Activated CD4-positive, alpha-beta T cell treated with anti-CD3 and anti-CD28 coated beads for 48 hours (primary cell): ENCODE measurements at regions not wholly inside any gene's neighbourhood (a gene's known extent, or its start where the extent isn't known, plus 50 kb on each side); places are given as distances from the start of the nearest gene placed in this dataset.
"Not testable (repeated sequence)": the region's sequence is repeated elsewhere in the genome, so short reads cannot be mapped to it uniquely, and the experiment has no call there.

ENCODE experiments used
- DNase-seq: peaks from one replicate; pipeline ENCODE4 v3.0.0-alpha.2; 2020

DNA sequence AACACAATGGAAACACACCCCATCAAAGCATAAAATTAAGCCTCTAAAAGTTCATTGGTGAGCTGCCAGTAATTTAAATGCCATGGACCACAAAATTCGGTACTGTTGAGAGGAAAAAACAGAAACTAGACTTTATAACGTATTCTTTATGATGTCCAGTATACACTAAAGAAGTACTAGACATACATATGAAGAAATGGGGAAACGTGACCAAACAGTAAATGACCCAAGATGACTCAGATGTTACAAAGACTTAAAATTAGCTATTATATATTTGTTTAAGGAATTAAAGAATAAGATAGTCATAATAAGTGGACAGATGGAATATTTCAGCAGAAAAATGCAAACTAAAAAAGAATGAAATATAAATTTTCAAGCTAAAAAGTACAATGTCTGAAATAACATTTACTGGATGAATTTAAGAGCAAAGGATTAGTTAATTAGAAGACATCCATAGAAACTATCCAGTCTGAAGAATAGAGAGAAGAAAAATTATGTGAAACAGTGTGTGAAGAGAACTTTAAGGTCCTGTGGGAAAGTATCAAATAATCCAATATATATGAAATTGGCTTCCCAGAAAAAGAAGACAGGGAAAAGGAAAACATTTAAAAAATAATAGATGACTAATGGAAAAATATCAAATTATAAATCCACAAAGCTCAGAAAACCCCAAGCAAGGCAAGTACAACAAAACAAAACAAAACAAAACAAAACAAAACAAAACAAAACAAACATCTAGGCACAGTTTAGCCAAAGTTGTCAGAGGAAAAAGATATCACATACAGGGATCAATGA, 69.4 kb downstream of the SAMD9 start:
- no peak for DNase-seq

DNA sequence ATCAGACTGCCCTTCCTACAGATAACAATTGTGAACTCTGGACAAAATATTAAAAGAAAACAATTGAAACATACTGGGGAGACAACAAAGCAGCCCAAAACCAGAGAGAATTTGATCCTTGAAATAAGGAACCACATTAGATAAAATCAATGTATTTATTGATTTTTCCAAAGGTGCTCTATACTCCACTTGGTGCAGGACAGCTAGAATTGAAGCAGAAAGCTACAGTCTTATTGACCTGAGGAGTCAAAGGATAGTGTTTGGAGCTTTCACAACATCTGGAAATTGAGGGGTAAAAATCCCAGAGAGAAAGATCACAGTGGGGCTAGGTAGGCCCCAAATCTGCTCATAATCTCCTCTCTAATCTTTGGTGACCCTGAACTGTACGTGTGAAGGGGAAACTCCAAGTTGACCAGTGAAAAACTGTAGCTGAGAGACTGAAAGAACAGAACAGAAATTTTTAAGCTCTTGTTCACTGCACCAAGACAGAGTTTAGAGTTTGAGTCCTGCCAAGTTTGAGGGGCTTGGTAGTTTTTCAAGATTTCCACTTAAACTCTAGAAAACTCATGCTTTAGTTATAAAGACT, 70.2 kb downstream of the SAMD9 start:
- DNase-seq: no peak

DNA sequence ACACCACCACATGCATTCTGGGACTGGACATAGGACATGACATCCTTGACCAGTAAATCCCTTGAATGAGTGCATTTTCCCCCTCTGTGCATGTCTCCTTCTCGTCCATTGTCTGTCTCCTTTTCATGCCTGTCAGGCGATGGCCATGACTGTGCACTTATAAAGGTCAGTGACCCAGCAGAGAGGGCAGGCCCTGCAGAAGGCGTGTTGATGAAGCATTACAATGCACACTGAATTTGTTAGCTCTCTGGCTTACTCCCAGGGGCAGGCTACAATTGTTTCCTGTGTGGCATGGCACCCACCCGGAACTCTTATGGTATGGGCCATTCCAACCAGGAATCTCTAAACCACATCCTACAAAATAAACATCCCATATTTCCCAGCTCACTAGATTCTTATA, 71.1 kb downstream of the SAMD9 start:
- DNase-seq: no peak

DNA sequence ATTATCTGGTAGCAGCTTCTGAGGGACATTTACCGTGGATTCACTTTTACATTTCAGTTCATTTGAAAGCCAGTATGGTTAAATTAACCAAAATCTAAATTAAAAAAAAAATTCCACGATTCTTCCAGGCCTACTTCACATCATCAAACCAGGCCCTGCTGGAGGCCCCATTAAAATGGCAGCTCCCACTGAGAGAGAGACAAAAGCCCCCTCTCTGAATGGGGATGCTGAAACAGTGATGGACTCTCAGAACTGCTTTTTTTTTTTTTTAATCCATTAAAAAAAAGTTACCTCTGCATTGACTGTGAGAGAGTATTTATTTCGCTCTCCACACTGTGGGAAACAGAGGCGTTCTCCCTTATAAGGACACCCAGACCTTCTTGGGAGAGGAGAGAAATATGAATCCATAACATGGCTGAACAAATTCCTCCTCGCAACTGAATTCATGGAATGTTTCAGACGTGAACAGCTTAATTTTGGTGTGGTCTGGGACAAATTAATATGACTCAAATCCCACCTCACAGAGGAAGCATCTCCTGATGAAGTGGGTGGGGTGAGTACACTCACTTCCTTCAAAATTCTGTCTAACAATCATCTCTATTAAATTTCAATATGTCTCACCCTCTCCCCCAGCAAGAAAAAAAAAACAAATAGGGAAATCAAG, 73.5 kb downstream of the SAMD9 start:
- no peak for DNase-seq

DNA sequence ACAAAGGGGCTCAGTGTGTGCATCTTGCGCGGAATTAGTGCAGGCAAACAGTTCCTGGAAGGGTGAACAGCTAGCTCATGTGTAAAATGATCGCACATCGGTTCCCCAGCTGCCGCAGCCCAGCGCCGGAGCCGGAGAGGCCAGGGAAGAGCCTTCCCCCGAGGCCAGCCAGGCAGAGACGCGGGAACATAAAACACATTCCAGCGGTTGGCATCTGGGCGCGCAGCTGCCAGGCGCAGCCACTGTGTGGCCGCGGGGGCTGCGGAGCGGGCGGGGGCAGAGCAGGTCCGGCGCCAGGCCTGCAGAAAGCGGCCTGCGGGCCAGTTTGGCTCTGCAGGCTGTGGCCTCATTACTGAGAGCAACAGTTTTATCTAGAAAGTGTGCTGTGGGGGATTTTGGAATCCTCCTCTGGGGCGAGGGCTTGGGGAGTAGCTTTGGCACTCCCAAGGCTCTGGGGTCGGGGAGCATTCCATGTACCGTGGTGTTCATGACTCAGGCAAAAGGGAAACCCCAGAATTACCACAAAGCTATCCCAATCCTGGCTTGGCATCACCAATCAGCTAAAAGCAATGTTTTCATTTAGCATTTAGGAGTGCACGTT, 74.3 kb downstream of the SAMD9 start:
- DNase-seq: no peak

DNA sequence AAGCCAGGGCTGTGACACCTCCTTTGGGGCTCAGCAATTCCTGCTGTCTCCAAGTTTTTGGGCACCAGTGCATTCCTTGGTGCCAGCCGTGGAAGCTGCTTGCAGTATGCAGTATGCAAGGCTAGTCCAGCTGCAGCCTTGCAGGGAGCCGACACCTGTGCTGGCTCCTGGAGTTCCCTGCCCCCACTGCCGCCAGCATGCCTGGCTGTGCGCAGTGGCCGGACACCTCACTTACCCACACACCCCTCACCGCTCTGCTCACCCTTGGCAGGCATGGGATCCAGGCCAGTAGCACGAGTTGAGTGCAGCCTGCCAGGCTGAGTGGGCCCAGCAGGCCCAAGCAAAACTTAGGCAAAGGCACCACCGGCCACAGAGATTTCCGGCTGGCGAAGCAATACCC, 77.4 kb downstream of the SAMD9 start:
- no peak for DNase-seq

DNA sequence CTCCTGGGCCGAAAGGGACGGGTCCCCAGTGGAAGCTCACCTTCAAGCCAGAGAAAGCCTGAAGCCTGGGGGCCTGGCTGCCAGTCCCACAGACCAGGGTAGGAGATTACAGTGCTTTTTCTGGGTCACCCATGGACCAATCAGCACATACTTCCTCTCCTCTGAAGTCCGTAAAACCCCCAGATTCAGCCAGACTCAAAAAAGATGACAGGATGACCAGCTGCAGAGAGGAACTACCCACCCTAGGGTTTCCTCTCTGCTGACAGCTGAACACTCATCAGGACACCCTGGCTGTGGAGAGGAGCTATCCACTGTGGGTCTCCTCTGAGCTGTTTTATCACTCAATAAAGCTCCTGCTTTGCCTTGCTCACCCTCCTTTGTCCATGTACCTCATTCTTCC, 78.0 kb downstream of the SAMD9 start:
- no peak for DNase-seq

DNA sequence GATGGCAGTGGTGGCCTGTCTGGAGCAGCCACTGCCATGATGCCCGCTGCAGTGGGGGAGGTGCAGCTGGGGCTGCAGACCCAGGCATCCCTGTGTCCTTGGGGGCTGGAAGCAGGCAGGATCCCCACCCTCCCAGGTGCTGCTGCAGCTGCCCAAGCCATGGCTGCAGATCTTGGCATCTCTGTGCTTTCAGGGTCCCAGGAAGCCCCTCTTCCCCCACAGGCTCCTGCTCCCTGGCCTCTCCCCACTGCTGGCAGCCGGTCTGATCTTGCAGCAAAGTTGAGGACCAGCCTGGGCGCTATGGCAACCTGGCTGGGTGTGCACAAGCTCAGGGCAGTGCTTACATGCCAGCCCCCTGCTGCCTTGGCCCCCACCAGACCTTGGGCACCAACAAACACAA, 78.5 kb downstream of the SAMD9 start:
- no peak for DNase-seq

DNA sequence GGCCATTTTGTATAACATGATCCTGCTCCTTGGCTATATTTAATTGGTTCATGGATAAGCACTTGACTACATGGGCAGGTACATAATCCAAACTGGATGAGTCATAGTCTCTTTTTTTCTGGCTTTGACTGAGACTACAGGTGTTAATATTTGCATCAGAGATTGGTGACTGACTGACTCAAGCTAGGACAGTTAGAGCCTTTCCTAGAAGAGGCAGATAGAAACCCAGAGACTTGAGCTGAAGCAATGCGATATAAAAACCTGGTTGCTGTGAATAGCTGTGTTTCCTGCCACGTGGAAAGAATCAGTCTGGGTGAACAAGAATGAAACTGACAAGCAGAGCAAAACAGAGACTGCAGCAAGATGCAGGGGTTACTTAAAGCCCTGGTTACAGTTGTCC, 81.0 kb downstream of the SAMD9 start:
- peak; percentile 57 for DNase-seq

DNA sequence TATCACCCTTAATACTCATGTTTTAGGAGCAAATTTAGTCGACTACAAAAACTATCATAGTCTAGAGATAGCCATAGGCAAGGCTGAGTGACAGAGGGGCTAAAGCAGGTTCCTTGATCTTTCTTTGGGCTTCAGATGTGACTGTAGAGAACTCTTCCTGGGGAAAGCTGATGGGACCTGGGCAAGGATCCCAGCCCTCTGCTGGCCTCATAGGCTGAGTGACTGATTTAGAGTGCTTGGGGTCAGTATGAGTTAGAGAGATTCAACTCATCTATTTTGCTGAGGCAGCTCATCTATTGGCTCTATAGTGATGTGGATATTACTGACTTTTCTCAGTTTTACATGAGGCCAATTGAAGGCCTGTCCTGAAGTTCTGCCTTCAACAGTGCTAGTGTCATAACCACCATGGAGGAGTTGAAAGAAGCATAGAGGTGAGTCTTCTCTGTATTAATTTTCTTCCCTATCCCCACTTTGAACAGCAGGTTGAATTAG, 81.6 kb downstream of the SAMD9 start:
- DNase-seq: no peak

DNA sequence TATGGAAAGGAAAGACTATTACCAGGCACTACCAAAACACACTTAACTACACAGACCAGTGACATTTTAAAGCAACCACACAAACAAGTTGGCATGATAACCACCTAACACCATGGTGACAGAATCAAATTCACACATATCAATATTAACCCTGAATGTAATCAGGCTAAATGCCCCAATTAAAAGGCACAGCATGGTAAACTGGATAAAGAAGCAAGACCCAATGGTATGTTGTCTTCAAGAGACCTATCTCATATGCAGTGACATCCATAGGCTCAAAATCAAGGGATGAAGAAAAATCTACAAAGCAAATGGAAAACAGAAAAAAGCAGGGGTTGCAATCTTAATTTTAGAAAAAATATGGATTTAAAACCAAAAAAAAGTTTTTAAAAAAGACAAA, 86.0 kb downstream of the SAMD9 start:
- no peak for DNase-seq

DNA sequence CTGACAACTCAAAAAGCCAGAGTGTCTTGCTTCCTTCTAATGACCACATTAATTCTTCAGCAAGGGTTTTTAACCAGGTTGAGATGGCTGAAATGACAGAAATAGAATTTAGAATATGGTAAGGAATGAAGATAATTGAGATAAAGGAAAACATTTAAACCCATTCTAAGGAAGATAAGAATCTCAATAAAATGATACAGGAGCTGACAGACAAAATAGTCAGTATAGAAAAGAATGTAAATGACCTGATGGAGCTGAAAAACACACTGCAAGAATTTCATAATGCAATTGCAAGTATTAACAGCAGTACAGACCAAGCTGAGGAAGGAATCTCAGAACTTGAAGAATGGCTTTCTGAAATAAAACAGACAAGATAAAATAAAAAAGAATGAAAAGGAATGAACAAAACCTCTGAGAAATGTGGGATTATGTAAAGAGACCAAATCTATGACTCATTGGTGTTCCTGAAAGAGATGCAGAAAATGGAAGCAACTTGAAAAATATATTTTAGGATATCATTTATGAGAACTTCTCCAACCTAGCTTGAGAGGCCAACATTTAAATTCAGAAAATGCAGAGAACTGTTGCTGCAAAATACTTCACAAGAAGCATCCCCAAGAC, 87.1 kb downstream of the SAMD9 start:
- no peak for DNase-seq

DNA sequence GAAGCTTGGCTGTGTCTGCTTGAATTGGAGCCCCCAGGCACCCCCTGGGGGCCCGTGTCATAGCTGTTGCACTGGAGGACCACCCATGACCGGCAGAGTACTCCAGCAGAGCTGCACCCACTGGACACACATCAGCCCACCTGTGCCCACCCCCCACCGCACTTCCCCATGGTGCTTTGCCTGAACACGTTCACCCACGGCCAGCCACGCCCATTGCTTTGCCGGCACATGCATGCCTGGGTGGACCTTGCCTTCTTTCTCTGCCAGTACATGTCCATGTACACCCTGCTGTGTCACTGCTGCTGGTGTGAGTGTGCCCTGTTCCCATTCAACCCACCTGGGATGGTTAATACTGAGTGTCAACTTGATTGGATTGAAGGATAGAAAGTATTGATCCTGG, 88.7 kb downstream of the SAMD9 start:
- DNase-seq: no peak

DNA sequence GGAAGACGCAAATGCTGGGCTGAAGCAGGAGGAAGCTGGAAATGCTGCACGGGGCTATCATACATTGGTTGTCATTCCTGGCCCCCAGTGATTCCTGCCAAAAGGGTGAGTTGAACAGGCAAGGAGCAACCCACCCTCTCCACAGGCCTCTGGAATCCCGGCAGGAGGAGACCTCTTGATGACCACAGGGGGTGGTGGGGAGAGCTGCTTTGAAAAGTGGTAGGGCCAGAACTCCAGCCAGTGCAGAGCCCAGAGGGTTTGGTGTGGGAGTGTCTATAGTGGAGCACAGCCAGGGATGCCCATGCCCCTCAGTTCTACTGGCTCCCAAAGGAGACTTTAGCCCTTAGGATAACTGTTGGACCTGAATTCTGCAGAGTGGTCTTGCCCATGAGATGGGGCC, 89.2 kb downstream of the SAMD9 start:
- DNase-seq: no peak

DNA sequence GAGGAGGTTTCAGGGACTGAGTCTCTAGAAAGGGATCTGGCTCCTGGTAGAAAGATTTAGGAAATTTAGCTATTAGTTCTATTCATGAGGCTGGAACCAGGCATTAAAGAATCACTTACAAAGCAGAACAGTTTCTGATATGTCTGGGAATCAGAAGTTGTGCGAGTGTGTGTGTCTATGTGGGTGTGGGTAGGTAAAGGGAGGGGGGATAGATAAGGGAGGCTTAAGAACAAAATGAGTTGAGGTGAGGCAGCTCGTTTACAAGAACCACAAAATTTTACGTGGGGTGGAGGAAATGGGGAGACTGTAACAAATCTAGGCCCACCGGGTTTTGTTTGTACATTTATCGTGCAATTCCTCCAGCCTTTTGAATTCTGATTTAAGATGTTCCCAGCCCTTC, 90.7 kb downstream of the SAMD9 start:
- no peak for DNase-seq

DNA sequence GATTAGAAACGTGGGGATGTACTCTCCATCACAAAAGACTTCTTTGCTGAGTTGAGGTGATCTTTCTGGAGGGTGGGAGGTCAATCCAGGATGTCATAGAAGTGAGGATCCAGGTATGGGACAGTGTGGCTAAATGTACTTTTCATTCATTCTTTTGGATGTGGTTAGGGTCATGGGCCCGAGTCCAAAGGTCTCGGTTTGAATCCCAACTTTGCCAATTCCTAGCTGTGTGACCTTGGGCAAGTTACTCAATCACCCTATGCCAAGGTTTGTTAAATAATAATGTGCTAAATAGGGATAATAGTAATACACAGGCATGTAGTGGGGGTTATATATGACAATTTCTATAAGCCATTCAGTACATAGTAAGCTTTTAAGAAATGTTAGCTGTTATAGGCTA, 91.4 kb downstream of the SAMD9 start:
- DNase-seq: no peak

DNA sequence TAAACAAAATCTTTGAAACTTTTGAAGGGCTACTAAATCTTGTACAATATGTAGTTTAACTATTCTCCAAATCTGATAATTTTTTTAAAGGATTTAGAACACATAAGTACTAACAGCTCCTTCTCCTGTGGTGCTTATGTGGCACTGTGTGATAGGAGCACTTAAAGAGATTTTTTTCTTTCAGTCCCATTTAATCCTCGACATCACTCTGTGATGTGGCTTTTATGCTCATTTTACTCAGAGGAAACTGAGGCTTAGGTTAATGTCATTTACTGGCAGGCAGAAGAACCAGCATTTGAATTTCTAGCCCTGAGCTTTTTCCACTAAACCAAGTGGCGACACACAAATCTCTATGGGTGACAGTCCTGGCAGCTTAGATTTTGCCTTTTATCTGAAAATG, 92.4 kb downstream of the SAMD9 start:
- no peak for DNase-seq

DNA sequence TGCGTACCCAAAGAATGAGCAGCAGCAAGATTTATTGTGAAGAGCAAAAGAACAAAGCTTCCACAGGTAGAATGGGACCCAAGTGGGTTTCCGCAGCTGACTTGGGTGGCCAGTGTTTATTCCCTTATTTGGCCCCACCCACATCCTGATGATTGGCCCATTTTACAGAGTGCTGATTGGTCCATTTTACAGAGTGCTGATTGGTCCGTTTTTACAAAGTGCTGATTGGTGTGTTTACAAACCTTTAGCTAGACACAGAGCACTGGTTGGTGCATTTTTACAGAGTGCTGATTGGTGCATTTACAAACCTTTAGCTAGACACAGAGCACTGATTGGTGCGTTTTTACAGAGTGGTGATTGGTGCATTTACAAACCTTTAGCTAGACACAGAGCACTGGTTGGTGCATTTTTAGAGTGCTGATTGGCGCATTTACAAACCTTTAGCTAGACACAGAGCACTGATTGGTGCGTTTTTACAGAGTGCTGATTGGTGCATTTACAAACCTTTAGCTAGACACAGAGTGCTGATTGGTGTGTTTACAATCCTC, 94.8 kb downstream of the SAMD9 start:
- DNase-seq: not testable (repeated sequence)

DNA sequence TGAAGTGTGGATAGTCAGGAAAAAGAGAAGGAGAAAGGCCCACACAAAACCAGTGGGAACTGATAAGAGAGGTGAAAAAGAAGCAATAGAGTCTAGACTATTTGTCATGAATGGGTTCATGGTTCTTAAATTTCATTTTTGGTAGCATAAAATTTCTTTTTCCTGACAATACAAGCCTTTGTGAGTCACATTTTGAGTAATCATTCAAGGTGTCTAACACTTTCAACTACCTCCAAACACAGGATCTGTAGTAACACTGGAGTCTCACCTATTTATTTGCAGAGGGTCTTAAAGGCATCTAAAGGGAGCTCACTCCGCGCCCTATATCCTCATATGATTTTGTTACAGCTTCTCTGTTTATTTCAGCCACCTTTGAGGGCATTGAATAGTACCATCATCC, 96.0 kb downstream of the SAMD9 start:
- DNase-seq: no peak

DNA sequence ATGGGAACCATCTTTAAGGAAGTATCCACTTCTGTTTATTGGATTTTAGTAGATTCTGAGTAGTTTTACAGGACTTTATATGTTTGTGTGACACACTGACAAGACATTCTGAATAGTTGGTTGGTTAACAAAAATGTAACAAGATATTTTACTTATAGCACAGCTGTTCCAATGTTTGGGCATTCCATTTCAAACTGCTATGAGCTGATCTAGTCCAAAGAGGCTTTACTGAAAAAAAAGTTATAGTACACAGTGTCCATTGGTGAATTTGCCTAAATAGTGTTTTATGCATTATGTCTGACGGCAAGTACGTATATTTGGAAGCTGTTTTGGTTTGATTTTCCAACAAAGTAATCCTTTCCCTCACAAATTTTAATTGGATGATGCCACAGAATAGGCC, 99.1 kb downstream of the SAMD9 start:
- DNase-seq: no peak

DNA sequence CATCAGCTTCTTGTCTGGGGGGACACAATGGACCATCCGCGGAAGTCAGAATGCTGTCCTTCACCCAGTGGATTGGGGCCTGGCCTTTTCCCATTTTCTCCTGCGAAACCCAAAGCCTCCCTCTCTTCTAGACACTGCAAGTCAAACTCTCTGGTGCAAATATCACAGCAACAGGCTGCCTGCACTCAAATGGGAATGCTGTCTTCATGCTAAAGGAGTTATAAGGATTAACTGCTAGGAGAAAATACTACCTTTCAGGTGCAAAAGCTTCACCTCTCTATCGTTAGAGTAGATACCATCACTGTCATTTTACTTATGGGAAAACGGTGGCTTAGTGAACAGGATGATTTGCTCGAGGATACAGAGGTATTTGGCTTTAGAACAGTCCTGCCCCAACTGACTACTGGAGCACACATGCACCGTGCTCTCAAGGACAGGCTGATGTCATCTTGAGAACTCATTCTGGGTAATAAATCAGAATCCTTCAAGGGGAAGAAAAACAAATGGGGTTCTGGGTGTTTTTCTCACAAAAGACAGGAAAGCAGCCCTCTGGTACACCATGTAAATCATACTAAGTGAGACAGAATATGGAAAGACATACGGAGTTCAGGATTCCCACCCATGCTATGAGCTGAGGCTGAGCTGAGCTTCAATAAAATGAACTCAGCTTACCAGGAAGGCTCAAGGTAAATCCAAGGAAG, 100.9 kb downstream of the SAMD9 start:
- DNase-seq: no peak

DNA sequence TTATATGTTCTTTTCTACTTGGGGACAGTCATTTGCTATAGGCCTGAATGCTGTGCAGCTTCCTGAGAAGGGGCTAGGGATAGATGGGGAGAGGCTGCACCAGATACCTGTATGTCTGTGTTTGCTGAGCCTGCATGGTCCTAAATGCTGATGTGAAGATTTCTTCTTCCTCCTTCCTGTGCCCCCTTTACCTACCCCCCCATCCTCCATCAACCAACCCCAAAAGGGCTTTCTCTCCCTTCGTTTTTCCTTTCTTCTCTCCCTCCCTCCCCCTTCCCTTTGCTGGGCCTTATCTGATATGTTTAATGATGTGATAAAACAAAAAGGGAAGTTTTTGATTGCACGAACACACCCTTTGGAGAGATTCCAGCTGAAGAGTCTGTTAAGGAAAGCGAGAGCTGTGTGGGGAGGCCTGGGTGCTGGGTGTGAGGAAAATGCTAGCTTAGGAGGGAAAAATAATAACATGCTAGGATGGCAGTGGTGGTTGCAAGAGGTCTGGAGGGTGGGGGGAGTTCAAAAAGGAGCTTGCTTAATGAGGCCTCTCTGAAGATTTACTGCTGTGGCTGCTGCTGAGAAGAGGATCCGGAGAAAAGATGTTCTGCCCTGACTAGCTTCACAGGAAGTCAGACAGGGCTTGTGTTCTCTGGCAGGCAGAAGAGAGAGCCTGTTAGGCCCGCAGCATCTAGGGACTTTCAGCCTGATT, 101.8 kb downstream of the SAMD9 start:
- no peak for DNase-seq
